Stimulated activated CD4-positive, alpha-beta T cell treated with anti-CD3 and anti-CD28 coated beads, Interleukin-12 subunit alpha, Interleukin-12 subunit beta, amount 100 ng/mL, for 4 hours (primary cell): ENCODE measurements at regions not wholly inside any gene's neighbourhood (a gene's known extent, or its start where the extent isn't known, plus 50 kb on each side); places are given as distances from the start of the nearest gene placed in this dataset.

Experiments used
- DNase-seq: peaks from one replicate; pipeline ENCODE4 v3.0.0-alpha.2; 2020

DNA sequence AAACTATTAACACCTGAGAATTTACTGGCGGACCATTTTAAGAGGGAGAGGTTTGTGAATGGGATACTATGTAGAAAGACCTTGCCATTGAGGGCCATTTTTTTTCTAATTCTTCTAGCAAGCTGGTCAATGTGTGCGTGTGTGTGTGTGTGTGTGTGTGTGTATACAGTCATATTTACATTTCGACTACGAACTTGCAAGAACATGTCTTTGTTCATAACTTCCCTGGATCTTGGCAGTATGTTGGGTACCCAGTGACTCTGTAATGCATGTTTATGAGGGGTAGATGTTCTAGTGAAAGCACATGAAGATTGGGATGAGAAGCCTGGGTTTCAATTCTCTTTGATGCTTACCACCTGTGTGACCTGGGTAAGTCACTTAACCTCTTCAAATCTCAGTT lies 133.6 kb downstream of the UBE2E3 start:
- DNase-seq = no peak

DNA sequence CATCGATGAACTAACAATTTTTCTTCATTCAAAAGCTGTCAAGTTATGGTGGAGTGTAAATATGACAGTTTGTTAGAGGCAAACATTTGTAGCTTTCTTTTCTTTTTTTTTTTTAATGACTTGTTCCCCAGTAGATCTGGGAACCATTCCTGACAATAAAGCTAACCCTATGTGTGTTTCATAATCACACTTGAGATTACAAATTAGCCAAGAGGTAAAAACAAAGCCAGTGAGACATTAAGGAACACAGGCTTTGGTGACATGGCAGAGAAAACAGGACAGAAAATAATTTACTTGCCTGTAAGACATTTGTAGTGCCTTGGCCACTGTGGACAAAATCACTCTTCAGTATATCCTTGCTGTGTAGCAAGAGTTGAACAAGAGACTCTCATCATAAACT lies 135.9 kb downstream of the UBE2E3 start:
- DNase-seq = no peak

DNA sequence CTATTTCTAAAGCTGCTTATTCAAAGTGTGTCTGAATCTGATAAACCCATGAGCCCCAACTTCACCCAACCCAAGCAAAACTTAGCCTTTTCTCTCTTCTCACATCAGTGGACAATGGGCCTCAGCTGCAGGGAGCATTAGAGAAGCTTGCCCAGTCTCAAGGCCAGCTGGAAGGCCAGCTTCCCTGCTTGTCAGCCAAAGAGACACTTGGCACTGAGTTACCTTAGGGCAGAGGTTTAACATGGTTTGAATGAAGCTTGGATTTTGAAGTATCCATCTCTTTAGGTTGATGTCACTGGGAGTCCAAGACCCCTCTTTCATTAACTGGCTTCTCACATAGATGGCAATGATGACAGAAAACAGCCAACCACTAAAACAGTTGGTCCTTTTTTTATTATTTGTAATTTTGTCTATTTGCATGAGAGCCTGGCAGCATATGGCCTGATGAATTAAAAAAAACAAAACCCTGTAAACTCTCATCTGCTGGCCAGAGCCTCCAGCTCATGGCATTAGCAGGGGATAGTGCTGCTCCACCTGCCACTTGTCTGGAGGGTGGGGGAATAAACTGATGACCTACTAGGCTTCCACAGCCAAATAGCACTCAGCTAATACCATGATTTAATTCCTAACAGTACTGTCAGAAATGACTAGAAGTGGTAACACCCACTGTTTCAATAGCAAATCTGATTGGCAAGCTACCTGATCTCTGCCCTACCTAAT lies 137.0 kb downstream of the UBE2E3 start:
- no peak for DNase-seq

DNA sequence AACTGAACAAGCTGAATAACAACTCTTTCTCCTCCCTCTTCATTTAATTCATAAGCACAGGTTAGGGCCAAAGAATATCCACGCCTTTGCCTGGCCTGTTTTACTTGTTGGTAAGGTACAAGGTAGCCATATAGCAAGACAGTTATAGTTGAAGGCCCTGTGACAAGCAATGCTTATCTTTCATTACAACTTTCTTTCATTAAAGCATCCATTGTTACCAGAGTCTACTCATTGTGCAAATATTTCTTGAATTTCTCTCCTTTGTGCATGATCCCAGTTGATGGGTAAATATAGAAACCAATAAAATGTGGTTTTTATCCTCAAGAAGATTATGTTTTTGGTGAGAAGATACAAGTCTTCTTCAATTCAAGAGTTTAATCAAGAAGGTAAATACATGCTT lies 140.2 kb downstream of the UBE2E3 start:
- no peak for DNase-seq

DNA sequence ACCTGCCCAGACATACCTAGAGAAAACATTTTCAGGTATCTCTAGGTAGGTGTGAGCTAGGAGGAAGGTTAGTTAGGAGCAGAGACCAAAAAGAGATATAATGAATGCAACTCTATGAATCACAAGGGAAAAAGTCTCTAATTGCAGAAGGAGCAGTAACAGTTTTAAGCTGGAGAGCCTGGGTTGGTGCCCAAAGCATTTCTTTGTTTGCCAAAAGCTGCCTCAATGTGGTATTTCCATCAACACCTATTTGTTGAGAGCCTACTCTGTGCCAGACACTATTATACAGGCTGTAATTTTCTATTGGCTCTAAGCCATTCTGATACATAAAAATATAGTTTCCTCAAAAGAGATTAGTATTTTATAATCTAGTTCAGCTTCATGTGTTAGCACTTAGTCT lies 141.6 kb downstream of the UBE2E3 start:
- no peak for DNase-seq

DNA sequence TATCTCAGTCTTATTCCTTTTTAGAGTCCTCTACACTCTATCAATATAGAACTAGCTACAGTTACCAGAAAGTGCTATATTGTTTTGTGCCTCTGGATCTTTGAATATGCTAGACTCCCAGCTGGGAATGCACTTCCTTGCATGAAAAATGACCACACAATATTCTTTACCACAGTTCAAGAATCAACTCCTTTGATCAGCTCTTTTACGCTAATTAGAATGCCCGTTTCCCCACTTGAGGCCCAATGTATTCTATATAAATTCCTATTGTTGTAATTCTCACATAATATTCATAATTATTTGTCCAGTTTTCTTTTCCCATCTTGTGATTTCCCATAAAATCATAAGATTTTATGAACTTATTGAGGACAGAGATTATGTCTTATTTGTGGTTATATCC lies 142.2 kb downstream of the UBE2E3 start:
- no peak for DNase-seq

DNA sequence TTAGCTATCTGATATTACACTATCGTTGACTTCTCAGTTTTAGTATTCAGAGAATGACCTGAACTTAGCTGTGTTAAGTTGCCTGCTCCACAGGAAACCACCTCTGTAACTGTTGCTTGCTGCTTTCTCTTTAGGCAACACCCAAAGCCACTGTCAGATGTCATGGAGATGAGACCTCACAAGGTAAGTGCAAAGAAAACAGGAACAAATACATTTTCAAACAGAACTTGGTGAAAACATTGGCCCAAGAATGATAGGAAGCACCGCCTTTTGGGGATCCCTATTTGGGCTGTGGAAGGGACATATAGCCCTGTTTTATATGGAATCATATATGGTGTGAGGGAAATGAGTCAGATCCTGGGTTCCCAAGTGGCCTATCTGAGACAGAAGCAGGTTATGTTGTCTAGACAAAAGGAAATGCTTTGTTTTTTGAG lies 143.4 kb downstream of the UBE2E3 start:
- DNase-seq = no peak

DNA sequence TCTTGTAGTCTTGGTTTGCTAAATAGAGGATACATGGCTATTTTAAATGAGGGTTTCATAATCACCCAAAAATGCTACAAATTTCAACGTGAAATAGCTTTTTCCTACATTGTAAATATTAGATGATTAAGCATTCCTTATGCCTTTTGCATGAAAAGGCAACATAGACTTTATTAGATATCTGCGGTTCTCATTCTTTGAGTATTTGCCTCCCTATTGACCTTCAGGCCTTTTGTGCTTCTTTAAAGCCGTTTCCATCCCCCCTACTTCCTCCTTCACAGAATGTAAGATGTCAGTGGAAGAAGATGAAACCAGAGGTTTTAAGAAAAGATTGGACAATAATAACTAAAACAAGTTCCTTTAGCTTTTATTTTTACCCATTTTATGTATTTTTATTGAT lies 144.1 kb downstream of the UBE2E3 start:
- DNase-seq = no peak

DNA sequence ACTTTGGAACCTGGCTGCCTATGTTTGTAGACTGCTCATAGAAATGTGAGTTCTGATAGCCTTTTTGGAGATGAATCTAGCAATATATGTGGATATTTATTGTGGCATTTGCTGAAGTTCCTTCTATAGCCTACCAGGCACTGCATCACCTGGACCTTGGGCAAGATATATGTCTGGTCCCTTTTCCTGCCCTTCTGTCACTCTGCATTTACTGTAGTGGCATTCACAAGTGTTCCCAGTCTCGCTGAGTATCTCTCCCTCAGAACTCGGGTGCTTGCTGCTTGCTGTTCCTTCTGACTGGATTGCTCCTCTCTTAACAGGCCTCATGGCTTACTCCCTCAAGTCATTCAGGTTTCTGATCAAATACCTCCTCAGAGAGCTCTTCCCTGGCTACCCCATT lies 145.0 kb downstream of the UBE2E3 start:
- DNase-seq = no peak

DNA sequence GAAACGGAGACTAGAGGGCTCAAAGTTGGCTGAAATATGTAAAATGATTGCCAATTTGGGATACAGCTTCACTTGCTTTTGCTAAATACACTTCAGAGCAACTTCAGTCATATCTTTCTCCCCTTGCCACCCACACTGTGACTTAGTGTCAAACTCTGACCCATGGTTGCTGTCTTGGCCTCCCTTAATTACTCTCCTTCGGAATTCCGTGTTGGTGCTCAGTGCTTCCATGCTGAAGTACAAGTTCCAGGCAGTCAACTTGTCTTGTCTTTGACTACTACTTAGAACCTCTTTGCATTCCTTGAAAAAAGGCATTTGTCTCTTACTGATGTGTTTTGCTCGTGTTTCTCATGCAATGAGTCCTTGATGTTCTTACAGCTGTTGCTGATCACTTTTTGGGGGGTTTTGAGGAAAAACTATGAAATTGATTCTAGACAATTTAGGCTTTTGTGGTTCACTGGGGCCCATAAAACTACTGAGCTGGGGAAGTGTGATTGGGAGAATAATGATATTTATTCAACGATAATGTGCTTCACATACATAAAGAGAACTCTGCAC lies 146.0 kb downstream of the UBE2E3 start:
- no peak for DNase-seq

DNA sequence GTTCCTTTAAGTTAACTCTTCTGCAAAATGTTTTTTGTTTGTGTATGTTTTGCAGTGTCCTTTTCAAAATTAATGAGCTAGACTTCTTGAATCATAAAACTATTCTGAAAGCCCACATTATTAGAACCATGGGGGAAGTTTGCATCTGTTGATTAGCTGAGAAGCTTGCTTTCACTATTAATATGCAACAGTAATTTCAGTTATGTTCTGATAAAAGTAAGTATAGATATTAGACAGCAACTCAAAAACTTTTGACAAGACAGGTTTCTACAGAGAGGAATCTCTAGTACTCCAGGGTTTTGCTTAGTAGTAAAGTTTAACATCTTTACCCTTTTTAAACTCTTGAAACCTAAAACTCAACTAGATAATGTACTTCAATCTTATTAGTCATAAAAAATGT lies 147.8 kb downstream of the UBE2E3 start:
- DNase-seq = no peak

DNA sequence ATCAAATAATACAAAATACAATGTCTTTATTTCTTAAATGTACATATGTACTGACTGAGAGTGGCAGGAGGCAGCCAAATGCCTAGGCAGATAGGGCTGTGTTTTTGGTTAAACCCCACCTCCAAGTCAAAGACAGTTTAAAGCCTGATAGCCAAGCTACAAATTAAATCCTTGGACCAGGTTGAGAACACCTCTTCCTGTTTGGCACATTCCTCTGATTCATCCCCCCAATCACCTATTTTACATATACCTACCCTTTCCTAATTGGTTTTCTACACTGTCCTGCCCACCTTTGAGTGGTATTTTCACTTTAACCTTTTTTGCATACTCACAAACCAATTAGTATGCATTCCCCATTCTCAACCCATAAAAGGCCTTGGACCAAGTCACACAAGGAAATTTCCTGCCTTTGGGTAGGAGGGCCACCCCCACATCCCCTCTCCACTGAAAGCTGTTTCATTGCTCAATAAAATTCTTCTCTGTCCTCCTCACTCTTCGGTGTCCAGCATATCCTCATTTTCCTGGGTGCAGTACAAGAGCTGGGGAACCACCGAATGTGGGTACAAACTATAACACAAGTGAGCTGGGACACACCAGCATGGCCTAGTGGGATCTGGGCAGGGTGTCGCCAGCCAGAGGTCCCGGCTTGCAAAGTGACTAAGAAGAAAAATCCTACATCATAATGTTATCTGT lies 149.1 kb downstream of the UBE2E3 start:
- DNase-seq = no peak

DNA sequence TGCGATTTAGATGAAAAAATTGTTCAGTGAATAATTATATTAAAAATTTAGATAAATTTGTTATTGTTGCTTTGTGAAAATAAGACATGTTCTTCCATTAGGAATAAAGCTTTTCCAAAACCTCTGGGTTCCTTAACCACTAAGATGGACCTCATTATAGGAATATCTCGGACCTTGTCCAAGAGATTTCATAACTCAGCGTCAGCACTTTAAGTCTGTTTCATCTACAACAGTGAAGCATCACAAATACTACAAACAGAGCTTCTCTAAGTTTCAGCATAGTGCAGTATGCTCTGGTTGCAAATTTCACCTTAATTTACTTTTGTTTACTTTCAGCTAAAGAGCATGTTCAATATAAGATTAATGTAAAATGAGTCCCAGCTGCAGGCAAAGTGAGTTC lies 150.3 kb downstream of the UBE2E3 start:
- no peak for DNase-seq

DNA sequence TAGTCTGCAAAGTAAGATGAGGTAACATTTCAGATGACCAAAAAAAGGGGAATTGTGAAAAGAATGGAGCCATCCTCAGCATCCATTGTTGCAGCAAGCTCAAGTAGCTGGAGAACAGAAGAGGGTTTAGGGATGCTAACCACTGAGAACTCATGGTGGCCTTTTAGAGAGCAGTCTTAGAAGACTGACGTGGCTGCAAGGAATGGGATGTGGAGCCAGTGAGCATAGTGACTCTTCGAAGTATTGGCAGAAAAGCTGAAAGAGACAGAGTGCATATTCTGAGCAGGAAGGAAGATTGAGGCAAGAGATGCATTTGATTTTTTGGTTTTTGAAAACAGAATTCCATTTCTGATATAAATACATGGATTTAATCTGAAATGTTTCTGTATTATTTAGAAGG lies 151.2 kb downstream of the UBE2E3 start:
- no peak for DNase-seq

DNA sequence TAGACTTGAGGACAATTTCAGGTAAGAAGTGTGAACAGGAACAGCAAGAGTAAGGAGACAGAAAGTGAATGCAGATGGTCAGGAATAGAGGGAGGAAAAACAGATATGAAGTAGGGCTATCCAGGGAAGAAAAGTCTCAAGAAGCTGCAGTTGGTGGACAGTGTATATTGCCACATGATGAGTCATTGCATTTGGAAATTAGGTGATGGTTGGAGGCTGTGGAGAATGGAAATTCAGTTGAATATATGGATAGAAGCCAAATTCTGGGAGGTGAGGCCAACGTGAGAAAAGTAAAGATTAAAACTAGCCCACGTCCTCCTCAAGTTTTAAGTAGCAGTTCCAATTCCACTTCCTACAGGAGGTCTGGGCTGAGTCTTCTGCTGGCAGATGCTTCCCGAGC lies 158.4 kb downstream of the UBE2E3 start:
- no peak for DNase-seq

DNA sequence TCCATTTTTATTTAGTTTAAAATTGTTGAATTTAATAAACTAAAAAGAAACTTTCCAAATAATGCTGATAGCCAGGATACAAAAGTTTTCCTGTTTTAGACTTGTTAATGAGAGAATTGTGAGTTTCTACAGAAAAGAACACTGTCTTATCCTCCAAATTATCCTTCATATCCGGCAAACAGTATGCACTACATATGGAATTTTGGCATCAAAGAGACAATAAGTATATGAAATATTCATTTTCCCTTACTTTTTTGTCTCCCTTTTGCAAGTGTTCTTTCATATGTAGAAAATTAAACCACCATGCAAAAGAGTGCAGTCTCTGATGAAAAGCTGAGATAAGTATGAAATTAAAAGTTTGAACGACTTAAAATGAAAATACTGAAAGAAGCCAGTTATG lies 159.4 kb downstream of the UBE2E3 start:
- no peak for DNase-seq

DNA sequence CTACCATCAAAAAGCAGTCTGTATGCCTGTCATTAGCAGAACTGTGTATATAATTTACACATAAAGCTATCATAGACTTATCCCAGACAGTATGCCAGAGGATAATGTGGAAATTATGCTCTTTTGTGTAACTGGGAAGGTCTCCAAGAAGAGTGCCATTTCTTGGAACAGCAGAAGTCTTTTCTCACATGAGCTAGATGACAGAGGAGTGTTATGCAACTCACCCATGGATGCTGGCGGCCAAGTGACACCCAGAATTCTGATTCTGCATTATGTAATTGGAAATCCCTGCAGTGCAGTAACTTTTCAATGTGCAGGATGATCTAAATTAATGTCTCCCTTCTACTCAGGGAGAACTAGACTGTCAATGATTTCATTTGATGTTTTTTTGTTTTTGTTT lies 160.0 kb downstream of the UBE2E3 start:
- no peak for DNase-seq

DNA sequence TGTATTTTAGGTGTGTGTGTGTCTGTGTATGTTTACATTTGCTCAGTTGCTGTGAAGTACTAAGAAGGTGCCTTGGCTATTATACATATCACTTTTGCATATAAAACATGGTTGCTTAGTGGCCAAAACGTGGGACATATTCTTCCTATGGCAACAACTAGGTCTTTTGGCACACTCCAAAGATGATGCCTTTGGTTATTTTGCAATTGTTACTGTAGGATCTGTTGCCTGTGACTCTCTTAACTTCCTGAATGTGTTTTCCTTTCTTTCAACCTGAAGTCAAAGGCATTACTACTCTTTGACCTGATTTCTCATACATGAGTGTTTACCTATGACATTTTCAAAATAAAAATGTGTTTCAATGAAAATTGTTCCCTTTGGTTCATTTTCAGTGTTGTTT lies 160.5 kb downstream of the UBE2E3 start:
- DNase-seq = no peak

DNA sequence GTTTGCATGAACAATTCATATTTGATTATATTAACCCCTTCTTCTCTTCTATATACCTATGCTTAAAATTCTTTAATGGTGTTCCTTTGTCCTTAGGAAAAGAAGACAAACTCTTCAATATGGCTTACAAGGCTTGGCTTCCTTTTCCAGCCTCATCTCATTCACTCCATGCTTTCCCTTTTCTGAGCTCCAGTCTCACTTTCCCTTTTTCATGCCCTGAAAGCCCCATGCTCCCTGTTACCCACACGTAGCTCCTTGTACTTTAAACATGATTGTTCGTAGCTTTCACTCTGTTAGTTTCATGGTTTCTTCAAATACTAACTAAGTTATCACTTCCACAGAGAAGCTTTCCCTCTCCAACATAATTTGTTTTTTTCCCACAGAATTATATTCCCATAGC lies 161.3 kb downstream of the UBE2E3 start:
- DNase-seq = no peak

DNA sequence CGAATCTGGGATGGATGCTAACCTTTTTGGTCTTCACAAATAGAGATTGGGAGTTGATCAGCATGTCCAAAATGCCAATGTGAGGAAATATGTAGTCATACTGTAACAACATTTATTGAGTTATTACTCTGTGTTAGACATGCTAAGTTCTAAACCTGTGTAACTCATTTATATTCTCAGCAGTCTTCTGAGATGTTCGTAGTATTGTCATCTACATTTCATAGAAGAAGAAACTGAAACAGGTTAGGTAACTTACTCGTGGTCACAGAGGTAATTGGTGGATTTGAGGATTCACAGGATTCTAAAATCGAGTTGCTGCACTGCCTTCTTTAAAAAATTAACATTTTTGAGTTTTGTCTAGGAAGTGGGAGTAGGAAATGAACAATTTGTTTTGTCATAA lies 162.1 kb downstream of the UBE2E3 start:
- DNase-seq = no peak

DNA sequence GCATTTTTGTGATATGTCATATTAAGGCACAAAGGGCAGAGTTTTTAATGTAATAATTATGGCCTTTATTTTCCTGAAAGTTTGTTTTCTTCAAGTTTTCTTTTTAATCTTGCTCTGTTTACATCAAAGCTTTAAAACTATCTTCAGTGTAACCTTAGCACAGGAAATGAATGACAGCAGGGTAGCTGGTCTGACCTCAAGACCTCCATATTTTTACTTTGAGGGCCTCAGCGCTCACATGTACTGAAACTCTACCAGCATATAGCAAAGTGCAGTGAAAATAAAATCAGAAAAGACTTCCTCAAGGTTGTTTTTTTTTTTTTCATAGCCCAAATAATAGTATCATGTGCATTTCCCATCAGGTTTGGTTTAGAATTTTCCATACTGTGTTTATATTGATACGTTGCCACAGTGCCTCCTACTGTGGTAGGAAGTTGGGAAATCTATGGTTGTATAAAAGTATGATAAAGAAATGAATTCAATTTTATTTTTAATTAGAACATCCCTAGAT lies 163.4 kb downstream of the UBE2E3 start:
- DNase-seq = no peak

DNA sequence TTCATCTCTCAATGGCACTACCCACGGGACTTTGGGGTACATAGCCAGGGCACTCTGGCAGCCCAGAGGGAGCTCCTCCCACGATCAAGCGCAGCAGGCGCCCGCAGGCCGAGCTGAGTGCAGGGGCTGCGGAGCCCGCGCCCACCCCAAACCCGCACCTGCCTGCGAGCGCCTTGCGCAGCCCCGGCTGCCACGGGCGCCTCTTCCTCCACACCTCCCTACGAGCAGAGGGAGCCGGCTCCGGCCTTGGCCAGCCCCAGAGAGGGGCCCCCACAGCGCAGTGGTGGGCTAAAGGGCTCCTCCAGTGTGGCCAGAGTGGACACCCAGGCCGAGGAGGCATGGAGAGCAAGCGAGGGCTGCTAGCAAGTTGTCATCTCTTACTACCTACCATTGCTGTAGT lies 165.2 kb downstream of the UBE2E3 start:
- no peak for DNase-seq

DNA sequence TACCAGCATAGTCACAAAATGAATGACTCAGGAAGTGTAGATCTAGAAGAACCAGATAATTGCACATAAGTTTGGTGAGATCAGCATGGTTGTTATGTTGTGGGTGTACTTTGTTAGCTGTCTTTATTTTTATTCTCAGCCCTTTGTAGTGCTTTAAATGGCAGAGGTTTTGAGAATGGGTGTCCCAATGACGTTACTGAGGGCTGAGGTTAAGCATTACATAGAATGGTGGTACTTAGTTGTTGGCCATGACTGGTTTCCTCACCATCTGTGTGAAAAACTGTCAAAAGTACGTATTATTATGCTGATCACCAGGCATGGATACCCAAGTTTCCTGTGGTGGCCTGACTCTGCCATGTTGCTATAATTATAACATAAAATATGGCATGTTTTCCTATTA lies 165.8 kb downstream of the UBE2E3 start:
- no peak for DNase-seq

DNA sequence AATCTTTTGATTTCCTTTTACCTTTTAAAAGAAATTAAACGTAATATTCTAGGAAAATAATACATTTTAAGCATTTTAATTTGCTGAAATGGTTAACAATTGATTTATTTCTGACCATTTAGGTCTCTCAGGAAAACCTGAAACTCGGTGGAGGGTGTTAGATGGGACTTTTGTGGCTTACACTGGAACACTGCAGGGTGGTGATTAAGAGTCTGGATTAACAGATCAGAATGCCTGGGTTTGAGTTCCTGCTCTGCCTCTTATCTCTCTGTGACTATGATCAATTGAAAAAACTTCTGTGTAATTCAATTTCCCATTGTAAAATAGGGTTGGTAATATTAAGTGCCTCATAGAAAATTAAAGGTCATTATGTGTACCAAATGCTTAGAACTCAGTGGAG lies 168.7 kb downstream of the UBE2E3 start:
- no peak for DNase-seq
